Pancreas (tissue), 10 donors: ENCODE measurements at regions not wholly inside any gene's neighbourhood (a gene's known extent, or its start where the extent isn't known, plus 50 kb on each side); places are given as distances from the start of the nearest gene placed in this dataset.

Source experiments
- ATAC-seq, 4 donors: fragments of 200-7000 bp; cut with Tn5 transposase; one replicate each; pipeline versions ENCODE4 v1.8.0 to v1.9.1; 2020; ENCODE audit warnings: mild to moderate bottlenecking in 4 of 4, moderate library complexity in 4 of 4
- DNase-seq, 6 donors: peaks; one replicate each; pipeline ENCODE4 v3.0.0-alpha.2; 2020
- FAIRE-seq: peaks from 2 replicates; lab custom pipeline; 2012; peaks lifted over from hg19 to GRCh38; lab: Jason Lieb, UNC
- H3K27ac ChIP-seq, 4 donors: fragments of 200-600 bp; sonication (generic); 1 replicate in 3 of 4; 2 replicates in 1 of 4; pipeline versions ENCODE4 v1.5.0 to v1.8.0; 2020
- H3K27me3 ChIP-seq, 4 donors: fragments of 200-600 bp; one replicate each; pipeline ENCODE4 v1.8.0; 2021
- H3K36me3 ChIP-seq, 3 donors: fragments of 200-600 bp; sonication (generic) in 1 of 3; one replicate each; pipeline versions ENCODE4 v1.5.0 to v1.8.0; 2020 to 2021
- H3K4me1 ChIP-seq, 3 donors: fragments of 200-600 bp; one replicate each; pipeline ENCODE4 v1.8.0; 2021
- H3K4me3 ChIP-seq, 4 donors: fragments of 200-600 bp; sonication (generic) in 2 of 4; one replicate each; pipeline versions ENCODE4 v1.5.0 to v1.8.0; 2020 to 2021
- H3K9me3 ChIP-seq, 4 donors: fragments of 200-600 bp; one replicate each; pipeline ENCODE4 v1.8.0; 2021
- CTCF ChIP-seq, 4 donors: fragments of 200-600 bp; sonication (generic) in 3 of 4; IDR thresholded peaks; one replicate each; pipeline versions ENCODE4 v1.5.0 to v1.8.0; 2021; ENCODE audit warnings: antibody characterized with exemption in 4 of 4
- WGBS, 2 donors: extraction: QIAGEN DNeasy Blood & Tissue Kit; methylation state at CpG; one replicate each; pipeline ENCODE4 v1.1.7; 2013; 5-methylcytosine and 5-hydroxymethylcytosine counted together
- intact Hi-C, 3 donors: fragments of 100-400 bp; cut with DNase I; formaldehyde crosslinking; loops; one replicate each; pipeline versions ENCODE4 v1.11.1 to v1.14.2; 2022
- donor health status: healthy with polysubstance abuse.
- donor health status: DM: no; HTN: no; CAD: no; lungs with moderate emphysema.
- donor health status: DM: no; HTN: no; CAD: no.
- donor health status: control.
- donor health status: control.
- donor health status: Bipolar disorder and iron deficiency.
- donor health status: DM: yes; HTN: yes; CAD: no.
- donor health status: DM: no; HTN: no; CAD: no.
- donor health status: DM: no; HTN: no; CAD: no.
- donor health status: DM: yes; HTN: yes; CAD: no.

DNA sequence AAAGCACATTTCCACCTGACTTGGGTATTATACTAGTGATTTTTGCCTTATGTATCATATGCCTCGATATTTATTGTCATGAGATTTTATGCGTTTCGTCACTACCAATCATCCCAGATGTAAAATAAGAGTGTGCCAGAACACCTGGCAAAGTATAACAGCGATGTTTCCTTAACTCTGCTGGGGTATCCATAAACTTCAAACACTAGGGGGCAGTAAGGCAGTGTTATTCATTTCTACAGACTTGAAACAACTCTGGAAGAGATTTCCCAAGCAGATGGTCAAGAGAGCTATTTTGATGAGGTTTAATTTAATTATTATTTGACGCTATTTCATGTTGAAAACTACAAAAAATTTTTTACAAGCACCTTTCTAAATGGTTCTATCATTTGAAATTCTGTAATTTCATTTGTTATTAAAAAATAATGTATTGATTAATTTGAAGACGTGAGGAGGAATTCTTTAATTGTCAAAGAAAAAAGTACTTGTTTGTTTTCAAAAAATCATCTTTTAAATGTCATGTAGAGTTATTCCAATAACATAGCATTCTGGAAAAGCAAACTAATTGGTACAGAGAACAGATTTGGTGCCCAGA, 388.5 kb upstream of the CTNND2 start:
- Histone ChIP-seq H3K27me3 (no peaks in the 10 kb centered on the region), H3K4me3 (no peak overlapping the region), H3K27ac (no peak overlapping the region), H3K4me1 (no peaks in the 10 kb centered on the region), H3K36me3 (no peaks in the 10 kb centered on the region), H3K9me3 (no peaks in the 10 kb centered on the region)
- TF ChIP-seq CTCF (IDR thresholded peaks at IDR 0.05): no peak
- no peak for FAIRE-seq
- no peak for ATAC-seq
- intact Hi-C loops: no loop called here
- no peak for DNase-seq
- 27 to 28% methylated on average over 6 of the region's 6 CpGs for WGBS, 2 donors

- WGBS, 2 donors: 37 to 72% methylated on average over 1 of the region's 1 CpG
- Histone ChIP-seq H3K27ac (no peak overlapping the region), H3K36me3 (no peaks in the 10 kb centered on the region), H3K4me1 (no peaks in the 10 kb centered on the region), H3K4me3 (no peak overlapping the region), H3K9me3 (no peaks in the 10 kb centered on the region), H3K27me3 (no peaks in the 10 kb centered on the region)
- FAIRE-seq: no peak
- intact Hi-C loops: no loop called here
- no peak for DNase-seq
- no peak for ATAC-seq
- TF ChIP-seq CTCF (IDR thresholded peaks at IDR 0.05): no peak
Measured at GRCh38 chr5:12284604-12285003, 380.4 kb upstream of the CTNND2 start.

GRCh38 chr5:12277504-12278192, 373.4 kb upstream of the CTNND2 start:
- H3K27ac ChIP-seq: no peak overlapping the region
- intact Hi-C loops: no loop called here
- peaks cover 0 to 3% (median 0%) of the 10 kb centered on the region in 4 donors for H3K27me3 ChIP-seq
- FAIRE-seq: no peak
- no peaks in the 10 kb centered on the region for H3K9me3 ChIP-seq
- no peak for ATAC-seq
- TF ChIP-seq CTCF (IDR thresholded peaks at IDR 0.05): no peak
- H3K4me1 ChIP-seq: no peaks in the 10 kb centered on the region
- WGBS, 2 donors: 66 to 74% methylated on average over 2 of the region's 2 CpGs
- no peak overlapping the region for H3K4me3 ChIP-seq
- no peaks in the 10 kb centered on the region for H3K36me3 ChIP-seq
- DNase-seq: no peak

- ATAC-seq (no peak), FAIRE-seq (no peak), DNase-seq (no peak)
- peaks cover 0 to 3% (median 0%) of the 10 kb centered on the region in 4 donors for H3K27me3 ChIP-seq
- H3K9me3 ChIP-seq: no peaks in the 10 kb centered on the region
- intact Hi-C loops: no loop called here
- no peak for TF ChIP-seq CTCF (IDR thresholded peaks at IDR 0.05)
- H3K4me1 ChIP-seq: no peaks in the 10 kb centered on the region
- no peak overlapping the region for H3K4me3 ChIP-seq
- no peak overlapping the region for H3K27ac ChIP-seq
- no peaks in the 10 kb centered on the region for H3K36me3 ChIP-seq
- WGBS, 2 donors: 59 to 62% methylated on average over 1 of the region's 1 CpG
Measured at GRCh38 chr5:12274236-12274635, 370.0 kb upstream of the CTNND2 start.

DNA sequence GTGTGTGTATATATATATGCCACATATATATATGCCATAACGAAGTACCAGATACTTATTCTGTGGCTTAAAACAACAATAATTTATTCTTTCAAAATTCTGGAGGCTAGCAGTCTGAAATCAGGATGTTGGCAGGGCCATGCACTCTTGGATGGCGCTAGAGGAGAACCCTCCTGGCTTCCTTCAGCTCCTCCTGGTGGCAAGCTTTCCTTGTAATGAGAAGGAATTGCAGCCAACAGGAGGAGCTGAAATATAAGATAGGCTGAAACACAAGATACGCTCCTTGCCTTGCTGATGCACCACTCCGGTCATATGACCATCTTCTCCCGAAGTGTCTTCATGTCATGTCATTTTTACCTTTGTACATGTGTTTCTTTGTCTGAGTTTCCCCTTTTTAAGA, 368.1 kb upstream of the CTNND2 start:
- Histone ChIP-seq H3K9me3 (no peaks in the 10 kb centered on the region), H3K4me3 (no peak overlapping the region), H3K4me1 (no peaks in the 10 kb centered on the region), H3K27ac (no peak overlapping the region), H3K36me3 (no peaks in the 10 kb centered on the region), H3K27me3 (peaks cover 0 to 3% (median 0%) of the 10 kb centered on the region in 4 donors)
- 58 to 66% methylated on average over 5 of the region's 5 CpGs for WGBS, 2 donors
- no peak for TF ChIP-seq CTCF (IDR thresholded peaks at IDR 0.05)
- intact Hi-C loops: no loop called here
- FAIRE-seq (no peak), ATAC-seq (no peak), DNase-seq (no peak)
